Uterus (tissue), 3 donors: ENCODE measurements at regions not wholly inside any gene's neighbourhood (a gene's known extent, or its start where the extent isn't known, plus 50 kb on each side); places are given as distances from the start of the nearest gene placed in this dataset.
"Not testable (repeated sequence)": the region's sequence is repeated elsewhere in the genome, so short reads cannot be mapped to it uniquely, and the experiment has no call there.

ENCODE experiments used
- DNase-seq, 2 donors: peaks; one replicate each; pipeline ENCODE4 v3.0.0-alpha.2; 2019 to 2020
- H3K27ac ChIP-seq, 2 donors: fragments of 200-600 bp; sonication (generic); 1 replicate in 1 of 2; 2 replicates in 1 of 2; pipeline ENCODE4 v1.5.1; 2016 to 2018
- H3K27me3 ChIP-seq, 2 donors: fragments of 200-600 bp; sonication (generic); one replicate each; pipeline ENCODE4 v1.5.1; 2018 to 2019; ENCODE audit warnings: control low read depth in 1 of 2
- H3K36me3 ChIP-seq, 2 donors: fragments of 200-600 bp; sonication (generic); one replicate each; pipeline ENCODE4 v1.5.1; 2019; ENCODE audit warnings: control low read depth in 1 of 2
- H3K4me1 ChIP-seq, 2 donors: fragments of 200-600 bp; sonication (generic); one replicate each; pipeline ENCODE4 v1.5.1; 2018 to 2019; ENCODE audit warnings: control low read depth in 1 of 2
- H3K4me3 ChIP-seq, 2 donors: fragments of 200-600 bp; sonication (generic); 1 replicate in 1 of 2; 2 replicates in 1 of 2; pipeline ENCODE4 v1.5.1; 2018 to 2019; ENCODE audit warnings: mild to moderate bottlenecking in 1 of 2
- H3K9me3 ChIP-seq, 2 donors: fragments of 200-600 bp; sonication (generic); one replicate each; pipeline ENCODE4 v1.5.1; 2019; ENCODE audit warnings: control low read depth in 1 of 2
- POLR2A ChIP-seq, 2 donors: fragments of 450-650 bp; IDR thresholded peaks; one replicate each; pipeline ENCODE4 v1.6.1; 2016; ENCODE audit warnings: antibody characterized with exemption in 2 of 2, mild to moderate bottlenecking in 1 of 2, moderate library complexity in 1 of 2
- intact Hi-C: fragments of 100-400 bp; cut with DNase I; formaldehyde crosslinking; loops from one replicate; pipeline ENCODE4 v1.15.1; 2023; ENCODE audit warnings: low total_unique reads
- TF ChIP-seq, protein P1 (sequence below), 4 experiments: fragments of 200-600 bp in 2 of 4; fragments of 450-650 bp in 2 of 4; sonication (generic) in 2 of 4; IDR thresholded peaks; one replicate each; pipeline ENCODE4 v1.5.1; 2016 to 2019; ENCODE audit warnings: antibody characterized with exemption in 4 of 4, mild to moderate bottlenecking in 2 of 4, moderate library complexity in 1 of 4
- donor health status: DM: yes; HTN: yes; CAD: no.

- Histone ChIP-seq H3K36me3 (no peaks in the 10 kb centered on the region), H3K27me3 (no peaks in the 10 kb centered on the region), H3K4me1 (no peaks in the 10 kb centered on the region), H3K27ac (no peak overlapping the region), H3K4me3 (no peak overlapping the region), H3K9me3 (no peaks in the 10 kb centered on the region)
- DNase-seq = no peak
- TF ChIP-seq, protein P1, sequence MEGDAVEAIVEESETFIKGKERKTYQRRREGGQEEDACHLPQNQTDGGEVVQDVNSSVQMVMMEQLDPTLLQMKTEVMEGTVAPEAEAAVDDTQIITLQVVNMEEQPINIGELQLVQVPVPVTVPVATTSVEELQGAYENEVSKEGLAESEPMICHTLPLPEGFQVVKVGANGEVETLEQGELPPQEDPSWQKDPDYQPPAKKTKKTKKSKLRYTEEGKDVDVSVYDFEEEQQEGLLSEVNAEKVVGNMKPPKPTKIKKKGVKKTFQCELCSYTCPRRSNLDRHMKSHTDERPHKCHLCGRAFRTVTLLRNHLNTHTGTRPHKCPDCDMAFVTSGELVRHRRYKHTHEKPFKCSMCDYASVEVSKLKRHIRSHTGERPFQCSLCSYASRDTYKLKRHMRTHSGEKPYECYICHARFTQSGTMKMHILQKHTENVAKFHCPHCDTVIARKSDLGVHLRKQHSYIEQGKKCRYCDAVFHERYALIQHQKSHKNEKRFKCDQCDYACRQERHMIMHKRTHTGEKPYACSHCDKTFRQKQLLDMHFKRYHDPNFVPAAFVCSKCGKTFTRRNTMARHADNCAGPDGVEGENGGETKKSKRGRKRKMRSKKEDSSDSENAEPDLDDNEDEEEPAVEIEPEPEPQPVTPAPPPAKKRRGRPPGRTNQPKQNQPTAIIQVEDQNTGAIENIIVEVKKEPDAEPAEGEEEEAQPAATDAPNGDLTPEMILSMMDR (IDR thresholded peaks at IDR 0.05) = no peak
- TF ChIP-seq POLR2A (IDR thresholded peaks at IDR 0.05) = no peak
- intact Hi-C loops = no loop called here
Observed at GRCh38 chr11:87719326-87720073, 455.7 kb downstream of the RAB38 start.

DNA sequence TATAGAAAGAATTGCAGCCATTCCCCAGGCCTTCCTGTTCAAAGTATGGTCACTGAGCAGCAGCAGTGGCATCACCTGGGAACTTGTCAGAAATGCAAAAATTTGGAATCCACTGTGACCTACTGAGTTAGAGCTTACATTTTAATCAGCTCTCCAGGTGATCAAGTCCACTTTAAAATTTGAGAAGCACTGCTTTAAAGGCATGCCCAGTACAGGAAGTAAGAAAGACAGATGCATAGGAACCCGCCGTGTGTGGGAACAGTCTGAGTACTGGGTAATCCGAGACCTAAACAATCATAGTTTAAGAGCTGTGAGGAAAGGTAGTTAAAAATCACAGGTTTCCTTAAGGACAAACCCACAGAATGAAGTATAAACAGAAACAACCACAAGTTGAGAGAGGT, 462.4 kb downstream of the RAB38 start:
- no peak overlapping the region for H3K27ac ChIP-seq
- no peaks in the 10 kb centered on the region for H3K27me3 ChIP-seq
- H3K9me3 ChIP-seq = no peaks in the 10 kb centered on the region
- no peak overlapping the region for H3K4me3 ChIP-seq
- H3K36me3 ChIP-seq = no peaks in the 10 kb centered on the region
- DNase-seq = no peak
- intact Hi-C loops = no loop called here
- no peaks in the 10 kb centered on the region for H3K4me1 ChIP-seq
- TF ChIP-seq, protein P1 (IDR thresholded peaks at IDR 0.05) = no peak
- no peak for TF ChIP-seq POLR2A (IDR thresholded peaks at IDR 0.05)

- Histone ChIP-seq H3K27me3 (no peaks in the 10 kb centered on the region), H3K4me3 (no peak overlapping the region), H3K36me3 (no peaks in the 10 kb centered on the region), H3K9me3 (no peaks in the 10 kb centered on the region), H3K27ac (no peak overlapping the region), H3K4me1 (no peaks in the 10 kb centered on the region)
- intact Hi-C loops = no loop called here
- DNase-seq = no peak
- TF ChIP-seq, protein P1 (IDR thresholded peaks at IDR 0.05) = no peak
- no peak for TF ChIP-seq POLR2A (IDR thresholded peaks at IDR 0.05)
Observed at GRCh38 chr11:87712391-87712790, 462.9 kb downstream of the RAB38 start.

GRCh38 chr11:87703589-87703988, 471.7 kb downstream of the RAB38 start:
- intact Hi-C loops = not testable (repeated sequence)

GRCh38 chr11:87675993-87676392, 499.2 kb downstream of the RAB38 start:
- no peaks in the 10 kb centered on the region for H3K27me3 ChIP-seq
- no peak overlapping the region for H3K4me3 ChIP-seq
- no peaks in the 10 kb centered on the region for H3K36me3 ChIP-seq
- no peaks in the 10 kb centered on the region for H3K9me3 ChIP-seq
- no peak for DNase-seq
- H3K27ac ChIP-seq = no peak overlapping the region
- intact Hi-C loops = no loop called here
- TF ChIP-seq, protein P1 (IDR thresholded peaks at IDR 0.05) = no peak
- no peak for TF ChIP-seq POLR2A (IDR thresholded peaks at IDR 0.05)
- H3K4me1 ChIP-seq = no peaks in the 10 kb centered on the region

More at GRCh38 chr11:87703589-87703988, 471.7 kb downstream of the RAB38 start:
- not testable (repeated sequence) for H3K4me1 ChIP-seq, H3K9me3 ChIP-seq, DNase-seq, H3K27me3 ChIP-seq, H3K27ac ChIP-seq, H3K36me3 ChIP-seq, H3K4me3 ChIP-seq
